ENCODE measurements at regions not wholly inside any gene's neighbourhood (a gene's known extent, or its start where the extent isn't known, plus 50 kb on each side); places are given as distances from the start of the nearest gene placed in this dataset.

GRCh38 chr7:156175003-156175402, 362.7 kb upstream of the SHH start:
- TF ChIP-seq GATA2 (IDR thresholded peaks at IDR 0.05; ENCODE audit: low read depth, low read length) (no peak), GATA3 (IDR thresholded peaks at IDR 0.05; ENCODE audit: low read depth, low read length) (no peak)

GRCh38 chr7:156174428-156174827, 362.2 kb upstream of the SHH start:
- TF ChIP-seq GATA3 (IDR thresholded peaks at IDR 0.05; ENCODE audit: low read depth, low read length) (no peak), GATA2 (IDR thresholded peaks at IDR 0.05; ENCODE audit: low read depth, low read length) (no peak)

GRCh38 chr7:156173748-156174353, 361.6 kb upstream of the SHH start:
- TF ChIP-seq GATA2 (IDR thresholded peaks at IDR 0.05; ENCODE audit: low read depth, low read length) (no peak), GATA3 (IDR thresholded peaks at IDR 0.05; ENCODE audit: low read depth, low read length) (no peak)

- no peak for TF ChIP-seq GATA2 (IDR thresholded peaks at IDR 0.05; ENCODE audit: low read depth, low read length)
These were observed 361.1 kb upstream of the SHH start for GRCh38 chr7:156173346-156173745.

GRCh38 chr7:156172638-156173037, 360.4 kb upstream of the SHH start:
- TF ChIP-seq GATA3 (IDR thresholded peaks at IDR 0.05; ENCODE audit: low read depth, low read length) = no peak

- TF ChIP-seq GATA3 (IDR thresholded peaks at IDR 0.05; ENCODE audit: low read depth, low read length) (no peak), GATA2 (IDR thresholded peaks at IDR 0.05; ENCODE audit: low read depth, low read length) (no peak)
These were observed 357.5 kb upstream of the SHH start for GRCh38 chr7:156169474-156170370.

- TF ChIP-seq GATA3 (IDR thresholded peaks at IDR 0.05; ENCODE audit: low read depth, low read length) = no peak
These were observed 356.2 kb upstream of the SHH start for GRCh38 chr7:156168434-156168833.

GRCh38 chr7:156167987-156168386, 355.7 kb upstream of the SHH start:
- TF ChIP-seq GATA2 (IDR thresholded peaks at IDR 0.05; ENCODE audit: low read depth, low read length) = no peak
- no peak for TF ChIP-seq GATA3 (IDR thresholded peaks at IDR 0.05; ENCODE audit: low read depth, low read length)

- TF ChIP-seq GATA3 (IDR thresholded peaks at IDR 0.05; ENCODE audit: low read depth, low read length) (no peak), GATA2 (IDR thresholded peaks at IDR 0.05; ENCODE audit: low read depth, low read length) (no peak)
These were observed 355.1 kb upstream of the SHH start for GRCh38 chr7:156167417-156167807.

- TF ChIP-seq GATA2 (IDR thresholded peaks at IDR 0.05; ENCODE audit: low read depth, low read length) = no peak
- TF ChIP-seq GATA3 (IDR thresholded peaks at IDR 0.05; ENCODE audit: low read depth, low read length) = no peak
These were observed 354.6 kb upstream of the SHH start for GRCh38 chr7:156166692-156167416.

GRCh38 chr7:156163747-156164146, 351.5 kb upstream of the SHH start:
- no peak for TF ChIP-seq GATA3 (IDR thresholded peaks at IDR 0.05; ENCODE audit: low read depth, low read length)
- no peak for TF ChIP-seq GATA2 (IDR thresholded peaks at IDR 0.05; ENCODE audit: low read depth, low read length)

GRCh38 chr7:156162451-156162850, 350.2 kb upstream of the SHH start:
- TF ChIP-seq GATA3 (IDR thresholded peaks at IDR 0.05; ENCODE audit: low read depth, low read length) = no peak
- no peak for TF ChIP-seq GATA2 (IDR thresholded peaks at IDR 0.05; ENCODE audit: low read depth, low read length)

- TF ChIP-seq GATA2 (IDR thresholded peaks at IDR 0.05; ENCODE audit: low read depth, low read length) = no peak
- no peak for TF ChIP-seq GATA3 (IDR thresholded peaks at IDR 0.05; ENCODE audit: low read depth, low read length)
These were observed 348.5 kb upstream of the SHH start for GRCh38 chr7:156160811-156161210.

GRCh38 chr7:156158693-156159092, 346.4 kb upstream of the SHH start:
- TF ChIP-seq GATA2 (IDR thresholded peaks at IDR 0.05; ENCODE audit: low read depth, low read length) = no peak
- no peak for TF ChIP-seq GATA3 (IDR thresholded peaks at IDR 0.05; ENCODE audit: low read depth, low read length)

GRCh38 chr7:156158213-156158612, 345.9 kb upstream of the SHH start:
- TF ChIP-seq GATA3 (IDR thresholded peaks at IDR 0.05; ENCODE audit: low read depth, low read length) (no peak), GATA2 (IDR thresholded peaks at IDR 0.05; ENCODE audit: low read depth, low read length) (no peak)

Data from SH-SY5Y (cell line).